AG10803 (cell line): ENCODE measurements at regions not wholly inside any gene's neighbourhood (a gene's known extent, or its start where the extent isn't known, plus 50 kb on each side); places are given as distances from the start of the nearest gene placed in this dataset.
"Not testable (repeated sequence)": the region's sequence is repeated elsewhere in the genome, so short reads cannot be mapped to it uniquely, and the experiment has no call there.

Experiments
- DNase-seq: peaks from one replicate; pipeline ENCODE4 v3.0.0; 2010; ENCODE audit warnings: low read depth
- H3K4me3 ChIP-seq: 2 replicates; pipeline ENCODE4 v1.5.1; 2011; ENCODE audit warnings: mild to moderate bottlenecking, low read length, control low read depth
- TF ChIP-seq, protein P1 (sequence below): conservative IDR thresholded peaks from 2 replicates; pipeline ENCODE4 v1.5.1; 2011; ENCODE audit warnings: mild to moderate bottlenecking, low read length, control low read depth, inconsistent platforms

DNA sequence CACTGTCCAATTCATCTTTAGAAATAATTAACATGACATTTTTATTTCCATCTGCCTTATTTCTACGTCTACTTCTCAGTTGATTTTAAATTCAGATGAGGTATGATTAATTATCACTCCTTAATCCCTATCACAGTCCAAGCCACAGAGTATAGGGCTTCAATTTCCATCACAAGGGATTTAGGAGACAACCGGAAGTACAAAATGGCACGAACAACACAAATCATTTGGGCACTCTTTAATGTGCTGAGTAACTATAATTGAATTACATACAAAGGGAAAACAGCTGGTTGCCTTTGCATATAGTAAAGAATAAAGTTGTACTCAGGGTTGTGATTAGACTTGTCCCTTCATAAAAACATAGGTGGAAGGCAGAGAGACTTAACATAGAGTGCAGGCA lies 290.4 kb upstream of the MAGEB16 start:
- no peak for DNase-seq
- TF ChIP-seq, protein P1, sequence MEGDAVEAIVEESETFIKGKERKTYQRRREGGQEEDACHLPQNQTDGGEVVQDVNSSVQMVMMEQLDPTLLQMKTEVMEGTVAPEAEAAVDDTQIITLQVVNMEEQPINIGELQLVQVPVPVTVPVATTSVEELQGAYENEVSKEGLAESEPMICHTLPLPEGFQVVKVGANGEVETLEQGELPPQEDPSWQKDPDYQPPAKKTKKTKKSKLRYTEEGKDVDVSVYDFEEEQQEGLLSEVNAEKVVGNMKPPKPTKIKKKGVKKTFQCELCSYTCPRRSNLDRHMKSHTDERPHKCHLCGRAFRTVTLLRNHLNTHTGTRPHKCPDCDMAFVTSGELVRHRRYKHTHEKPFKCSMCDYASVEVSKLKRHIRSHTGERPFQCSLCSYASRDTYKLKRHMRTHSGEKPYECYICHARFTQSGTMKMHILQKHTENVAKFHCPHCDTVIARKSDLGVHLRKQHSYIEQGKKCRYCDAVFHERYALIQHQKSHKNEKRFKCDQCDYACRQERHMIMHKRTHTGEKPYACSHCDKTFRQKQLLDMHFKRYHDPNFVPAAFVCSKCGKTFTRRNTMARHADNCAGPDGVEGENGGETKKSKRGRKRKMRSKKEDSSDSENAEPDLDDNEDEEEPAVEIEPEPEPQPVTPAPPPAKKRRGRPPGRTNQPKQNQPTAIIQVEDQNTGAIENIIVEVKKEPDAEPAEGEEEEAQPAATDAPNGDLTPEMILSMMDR: no peak
- no peak overlapping the region for H3K4me3 ChIP-seq

DNA sequence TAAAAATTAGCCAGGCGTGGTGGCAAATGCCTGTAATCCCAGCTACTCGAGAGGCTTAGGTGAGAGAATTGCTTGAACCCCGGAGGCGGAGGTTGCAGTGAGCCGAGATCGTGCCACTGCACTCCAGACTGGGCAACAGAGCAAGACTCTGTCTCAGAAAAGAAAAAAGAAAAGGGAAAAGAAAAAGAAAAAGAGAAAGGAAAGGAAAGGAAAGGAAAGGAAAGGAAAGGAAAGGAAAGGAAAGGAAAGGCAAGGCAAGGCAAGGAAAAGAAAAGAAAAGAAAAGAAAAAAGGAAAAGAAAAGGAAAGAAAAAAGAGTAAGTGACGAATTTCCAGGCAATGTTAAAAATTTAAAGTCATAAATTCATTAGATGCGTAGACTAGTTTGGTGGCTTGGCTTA lies 250.1 kb upstream of the MAGEB16 start:
- not testable (repeated sequence) for DNase-seq

DNA sequence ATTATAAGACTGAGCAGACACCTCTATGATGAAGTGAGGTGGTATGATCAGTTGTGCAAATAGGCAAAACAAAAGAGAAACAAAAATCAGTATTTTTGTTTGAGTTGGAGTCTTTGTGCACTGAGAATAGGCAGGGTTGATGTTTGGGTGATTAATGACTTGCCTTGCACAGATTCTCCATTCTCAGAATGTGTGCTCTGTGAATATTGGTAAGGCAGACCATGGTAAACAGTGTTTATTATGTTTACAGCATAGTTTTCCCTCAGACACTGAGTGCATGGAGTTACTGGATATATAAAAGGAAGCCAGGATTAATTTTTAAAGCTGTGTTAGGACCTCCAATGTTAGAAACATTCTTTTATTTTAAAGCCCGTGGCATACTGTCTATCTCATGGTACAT lies 240.2 kb upstream of the MAGEB16 start:
- DNase-seq: no peak

More for the DNA sequence above, 250.1 kb upstream of the MAGEB16 start:
- H3K4me3 ChIP-seq: not testable (repeated sequence)

DNA sequence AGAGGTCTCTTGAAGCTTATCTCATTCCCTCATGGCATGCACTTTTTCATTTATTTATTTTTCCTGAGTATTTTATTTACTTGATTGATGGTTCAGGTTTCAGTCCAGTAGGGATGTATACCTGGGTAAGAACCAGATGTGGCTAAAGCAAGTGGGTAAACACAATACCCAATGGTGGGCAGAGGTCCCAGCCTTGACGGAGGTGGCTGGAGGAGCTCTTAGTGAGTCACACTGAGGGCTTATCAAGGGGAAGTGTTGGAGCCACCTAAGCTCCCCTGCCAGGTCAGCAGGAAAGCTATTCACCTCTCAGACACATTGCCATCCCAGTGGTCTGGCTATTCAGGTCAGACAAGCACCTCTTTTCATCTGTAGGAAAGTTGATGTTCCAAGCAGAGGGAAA lies 236.2 kb upstream of the MAGEB16 start:
- DNase-seq: no peak
- TF ChIP-seq, protein P1: no peak
- no peak overlapping the region for H3K4me3 ChIP-seq

More for the DNA sequence above, 240.2 kb upstream of the MAGEB16 start:
- no peak overlapping the region for H3K4me3 ChIP-seq
- TF ChIP-seq, protein P1: no peak

DNA sequence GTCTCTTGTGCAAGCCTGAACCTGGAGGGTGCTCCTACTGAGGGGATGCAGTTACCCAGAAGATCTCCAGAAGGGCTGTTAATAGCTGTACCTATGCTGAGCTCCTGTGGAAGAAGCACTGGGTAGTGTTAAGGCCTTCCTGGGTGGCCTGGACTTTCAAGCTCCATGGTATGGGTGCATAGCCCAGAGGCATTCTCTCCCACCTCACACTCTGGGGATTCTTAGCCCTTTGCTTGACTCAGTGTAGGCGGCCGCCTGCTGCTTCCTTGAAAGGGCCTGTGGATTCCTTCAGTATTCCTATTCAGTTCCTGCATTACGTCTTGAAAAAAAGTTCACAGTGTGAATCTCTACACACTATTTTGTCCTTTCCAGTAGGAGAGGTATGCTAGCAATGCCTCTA lies 235.7 kb upstream of the MAGEB16 start:
- TF ChIP-seq, protein P1: no peak
- no peak overlapping the region for H3K4me3 ChIP-seq

DNA sequence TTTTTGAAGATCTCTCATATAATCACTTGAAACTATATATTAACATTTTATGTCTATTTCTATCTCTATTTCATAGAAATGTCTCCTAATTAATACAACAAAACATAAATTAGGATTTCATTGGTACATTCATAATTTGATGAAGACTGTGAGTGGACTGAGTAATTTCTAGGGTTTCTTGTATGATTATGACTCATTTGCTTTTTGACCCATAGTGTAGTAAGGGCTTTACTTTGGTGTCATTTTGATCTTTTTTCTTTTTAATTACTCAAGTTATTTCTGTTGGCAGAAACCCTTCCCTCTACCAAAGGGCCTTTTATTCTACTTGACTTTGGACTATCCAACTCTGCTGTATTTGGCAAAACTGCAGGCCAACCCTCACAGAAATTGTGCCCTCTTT lies 207.9 kb upstream of the MAGEB16 start:
- TF ChIP-seq, protein P1: no peak
- H3K4me3 ChIP-seq: no peak overlapping the region
- no peak for DNase-seq

More for the DNA sequence above, 235.7 kb upstream of the MAGEB16 start:
- DNase-seq: no peak

DNA sequence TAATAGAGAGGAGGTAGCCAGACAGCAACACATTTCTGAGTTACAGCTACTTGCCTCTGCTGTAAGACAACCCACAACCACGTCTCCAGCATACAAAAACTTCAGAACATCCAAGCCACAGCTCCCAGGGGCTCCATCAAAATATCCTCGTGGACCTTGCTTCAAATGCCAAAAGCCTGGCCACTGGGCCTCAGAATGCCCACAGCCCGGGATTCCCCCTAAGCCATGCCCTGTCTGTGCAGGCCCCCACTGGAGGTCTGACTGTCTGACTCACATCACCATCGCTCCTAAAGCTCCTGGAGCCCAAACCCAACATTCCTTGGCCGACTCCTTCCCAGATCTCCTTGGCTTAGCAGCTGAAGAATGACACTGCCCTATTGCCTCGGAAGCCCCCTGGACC lies 186.6 kb upstream of the MAGEB16 start:
- H3K4me3 ChIP-seq, DNase-seq: not testable (repeated sequence)

DNA sequence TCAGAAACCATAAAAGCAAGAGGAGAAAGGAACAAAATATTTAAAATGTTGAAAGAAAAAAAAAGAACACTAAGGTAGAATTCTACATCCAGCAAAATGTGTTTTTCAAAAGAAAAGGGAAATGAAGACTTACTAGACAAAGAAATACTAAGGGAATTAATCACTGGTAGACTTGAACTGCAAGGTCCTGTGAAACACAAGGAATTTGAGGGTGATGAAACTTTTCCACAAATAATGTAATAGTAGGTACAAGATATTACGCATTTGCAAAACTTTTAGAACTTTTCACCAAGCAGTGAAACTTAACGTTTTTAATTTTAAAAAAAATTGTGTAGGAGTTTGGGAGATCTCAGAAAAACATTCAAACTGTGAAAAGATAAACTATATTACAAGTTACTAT lies 180.3 kb upstream of the MAGEB16 start:
- no peak overlapping the region for H3K4me3 ChIP-seq
- no peak for DNase-seq
- TF ChIP-seq, protein P1: no peak
